Endothelial cell of umbilical vein (primary cell): ENCODE measurements at regions not wholly inside any gene's neighbourhood (a gene's known extent, or its start where the extent isn't known, plus 50 kb on each side); places are given as distances from the start of the nearest gene placed in this dataset.

Source experiments
- BruUV-seq: library from RNA; stranded (reverse); fragments of 400-500 nt; replicated peaks from 2 replicates; lab custom pipeline; 2021; lab: Mats Ljungman, UMichigan
- CTCF ChIA-PET: fragments of 300-600, 350-600 bp; sonication (Branson Sonifier 250); formaldehyde crosslinking; loops from one replicate; lab custom pipeline; 2021; ENCODE audit warnings: antibody characterized with exemption, inconsistent platforms; lab: Charles Lee
- POLR2A ChIA-PET: fragments of 300-600, 350-600 bp; sonication (Branson Sonifier 250); formaldehyde crosslinking; loops from one replicate; lab custom pipeline; 2021; ENCODE audit warnings: antibody characterized with exemption, inconsistent platforms; lab: Charles Lee
- DNase-seq: peaks from one replicate; pipeline ENCODE4 v3.0.0-alpha.2; 2011; ENCODE audit warnings: low read depth, low spot score
- FAIRE-seq: peaks from 2 replicates; lab custom pipeline; 2011; peaks lifted over from hg19 to GRCh38; lab: Jason Lieb, UNC
- H2AFZ ChIP-seq: 2 replicates; pipeline ENCODE4 v1.6.0; 2012; ENCODE audit warnings: low read depth, low read length, control low read depth, inconsistent platforms
- H3K27ac ChIP-seq: 2 replicates; pipeline ENCODE4 v1.5.1; 2011; ENCODE audit warnings: low read depth, mild to moderate bottlenecking, control low read depth, low read length, moderate library complexity; ENCODE audit not compliant: insufficient read depth
- H3K27me3 ChIP-seq, 2 experiments: 2 replicates each; pipeline versions ENCODE4 v1.6.0 to v1.6.1; 2011; ENCODE audit warnings: low read length in 2 of 2, mixed read lengths in 1 of 2; ENCODE audit not compliant: control insufficient read depth in 2 of 2, insufficient read depth in 2 of 2
- H3K36me3 ChIP-seq, 2 experiments: 2 replicates in 1 of 2; 3 replicates in 1 of 2; pipeline ENCODE4 v1.5.1; 2011; ENCODE audit warnings: low read length in 2 of 2, mild to moderate bottlenecking in 1 of 2, moderate library complexity in 1 of 2; ENCODE audit not compliant: control insufficient read depth in 2 of 2, insufficient read depth in 2 of 2; ENCODE audit errors: extremely low read depth in 1 of 2
- H3K4me1 ChIP-seq: 3 replicates; pipeline ENCODE4 v1.5.1; 2011; ENCODE audit warnings: mild to moderate bottlenecking, low read length; ENCODE audit not compliant: control insufficient read depth, insufficient read depth; ENCODE audit errors: extremely low read depth
- H3K4me2 ChIP-seq: 2 replicates; pipeline ENCODE4 v1.6.1; 2011; ENCODE audit warnings: low read length, control low read depth, mixed read lengths; ENCODE audit not compliant: insufficient read depth
- H3K4me3 ChIP-seq, 3 experiments: fragments of 200-600 bp in 1 of 3; sonication (generic), shearing (Covaris generic) in 1 of 3; replicated peaks in 1 of 3; 2 replicates each; pipeline ENCODE4 v1.5.1; 2011 to 2016; ENCODE audit warnings: control low read depth in 3 of 3, low read length in 3 of 3, mild to moderate bottlenecking in 2 of 3, inconsistent platforms in 1 of 3, low read depth in 1 of 3, moderate library complexity in 1 of 3; ENCODE audit not compliant: insufficient read depth in 1 of 3
- H3K79me2 ChIP-seq: 2 replicates; pipeline ENCODE4 v1.6.0; 2012; ENCODE audit warnings: low read length, inconsistent platforms; ENCODE audit not compliant: control insufficient read depth, insufficient read depth
- H3K9ac ChIP-seq: replicated peaks from 2 replicates; pipeline ENCODE3; 2011; ENCODE audit warnings: low read length, control low read depth; ENCODE audit not compliant: insufficient read depth; ENCODE audit errors: extremely low read depth
- H3K9me1 ChIP-seq: replicated peaks from 3 replicates; pipeline ENCODE4 v1.6.0; 2011; ENCODE audit warnings: mild to moderate bottlenecking, low read length; ENCODE audit not compliant: control insufficient read depth, insufficient read depth; ENCODE audit errors: extremely low read depth
- H3K9me3 ChIP-seq: replicated peaks from 2 replicates; pipeline ENCODE4 v1.5.1; 2012; ENCODE audit warnings: low read length, inconsistent platforms; ENCODE audit not compliant: control insufficient read depth, insufficient read depth
- H4K20me1 ChIP-seq: replicated peaks from 2 replicates; pipeline ENCODE3; 2011; ENCODE audit warnings: mild to moderate bottlenecking, low read length; ENCODE audit not compliant: control insufficient read depth, insufficient read depth; ENCODE audit errors: extremely low read depth
- CTCF ChIP-seq, 2 donors: IDR thresholded peaks; 1 replicate in 1 of 2; 2 replicates in 1 of 2; pipeline ENCODE4 v1.5.1; 2011; ENCODE audit warnings: low read length in 2 of 2, mild to moderate bottlenecking in 2 of 2, moderate library complexity in 2 of 2, control low read depth in 1 of 2, inconsistent platforms in 1 of 2, low read depth in 1 of 2; ENCODE audit not compliant: insufficient read depth in 1 of 2; ENCODE audit errors: extremely low read depth in 1 of 2
- EZH2 ChIP-seq: IDR thresholded peaks from 2 replicates; pipeline ENCODE4 v1.6.1; 2012; ENCODE audit warnings: borderline replicate concordance, low read depth, mild to moderate bottlenecking, moderate library complexity, low read length, inconsistent platforms; ENCODE audit not compliant: severe bottlenecking
- FOS ChIP-seq: IDR thresholded peaks from 2 replicates; pipeline ENCODE4 v1.6.1; 2011; ENCODE audit warnings: mild to moderate bottlenecking, low read length, moderate library complexity, borderline replicate concordance; ENCODE audit not compliant: insufficient read depth
- GATA2 ChIP-seq: IDR thresholded peaks from 2 replicates; pipeline ENCODE4 v1.7.0; 2011; ENCODE audit warnings: low read depth, mild to moderate bottlenecking, moderate library complexity, mixed read lengths, low read length; ENCODE audit not compliant: insufficient read length, insufficient read depth
- JUN ChIP-seq: IDR thresholded peaks from 2 replicates; pipeline ENCODE4 v1.6.1; 2011; ENCODE audit warnings: borderline replicate concordance, low read depth; ENCODE audit not compliant: insufficient read length, insufficient read depth
- MAX ChIP-seq: IDR thresholded peaks from 2 replicates; pipeline ENCODE4 v1.6.1; 2011; ENCODE audit not compliant: insufficient read depth, insufficient read length
- MYC ChIP-seq: IDR thresholded peaks from one replicate; pipeline ENCODE4 v1.6.1; 2011; ENCODE audit warnings: mild to moderate bottlenecking, low read depth, low read length
- POLR2A ChIP-seq: IDR thresholded peaks from 2 replicates; pipeline ENCODE4 v1.6.1; 2012; ENCODE audit warnings: low read depth, mild to moderate bottlenecking, control low read depth, low read length
- POLR2AphosphoS5 ChIP-seq: IDR thresholded peaks from 2 replicates; pipeline ENCODE4 v1.6.1; 2012; ENCODE audit warnings: low read depth, mild to moderate bottlenecking, control low read depth, low read length, moderate library complexity; ENCODE audit not compliant: insufficient read depth
- dilution Hi-C: fragments of 300-500 bp; cut with MboI; formaldehyde crosslinking; loops from one replicate; pipeline ENCODE4 v1.15.0; 2019; ENCODE audit warnings: low sequenced_read_pairs; ENCODE audit not compliant: extremely low pct_ligation_motif_present
- intact Hi-C: fragments of 100-400 bp; cut with micrococcal nuclease; formaldehyde crosslinking; loops from one replicate; pipeline ENCODE4 v1.10.0; 2022

GRCh38 chr12:88876857-88877256 is 296.6 kb upstream of the KITLG start:
- H2AFZ ChIP-seq = no peak overlapping the region

More at GRCh38 chr12:88876857-88877256, 296.6 kb upstream of the KITLG start:
- Histone ChIP-seq H3K36me3 (no peaks in the 10 kb centered on the region), H4K20me1 (no peaks in the 10 kb centered on the region), H3K4me1 (no peaks in the 10 kb centered on the region), H3K79me2 (no peaks in the 10 kb centered on the region), H3K9me3 (no peaks in the 10 kb centered on the region), H3K27ac (no peak overlapping the region), H3K9me1 (no peaks in the 10 kb centered on the region), H3K27me3 (no peaks in the 10 kb centered on the region), H3K4me2 (no peak overlapping the region), H3K9ac (no peak overlapping the region), H3K4me3 (no peak overlapping the region)
- ChIA-PET POLR2A (no interaction called here), CTCF (no interaction called here)
- TF ChIP-seq MYC (no peak), FOS (no peak), EZH2 (no peak), CTCF (IDR thresholded peaks at IDR 0.05; ENCODE audit: extremely low read depth in 1 of 2, insufficient read depth in 1 of 2, low read depth in 1 of 2, low read length in 2 of 2) (no peak), POLR2A (no peak), JUN (no peak), MAX (no peak), POLR2AphosphoS5 (no peak), GATA2 (no peak)
- no TSS peak for BruUV-seq
- dilution Hi-C loops = no loop called here
- no peak for DNase-seq
- intact Hi-C loops = no loop called here
- FAIRE-seq = no peak
